Body of pancreas (tissue), 4 donors: ENCODE measurements at regions not wholly inside any gene's neighbourhood (a gene's known extent, or its start where the extent isn't known, plus 50 kb on each side); places are given as distances from the start of the nearest gene placed in this dataset.

Experiments
- POLR2A ChIP-seq, 3 donors: fragments of 450-650 bp; IDR thresholded peaks; one replicate each; pipeline ENCODE4 v1.6.1; 2016; ENCODE audit warnings: antibody characterized with exemption in 3 of 3, mild to moderate bottlenecking in 2 of 3
- TF ChIP-seq, protein P1 (sequence below), 7 experiments: fragments of 450-650 bp in 4 of 7; fragments of 200-600 bp in 3 of 7; sonication (generic) in 3 of 7; IDR thresholded peaks; one replicate each; pipeline ENCODE4 v1.5.1; 2016 to 2019; ENCODE audit warnings: antibody characterized with exemption in 7 of 7

DNA sequence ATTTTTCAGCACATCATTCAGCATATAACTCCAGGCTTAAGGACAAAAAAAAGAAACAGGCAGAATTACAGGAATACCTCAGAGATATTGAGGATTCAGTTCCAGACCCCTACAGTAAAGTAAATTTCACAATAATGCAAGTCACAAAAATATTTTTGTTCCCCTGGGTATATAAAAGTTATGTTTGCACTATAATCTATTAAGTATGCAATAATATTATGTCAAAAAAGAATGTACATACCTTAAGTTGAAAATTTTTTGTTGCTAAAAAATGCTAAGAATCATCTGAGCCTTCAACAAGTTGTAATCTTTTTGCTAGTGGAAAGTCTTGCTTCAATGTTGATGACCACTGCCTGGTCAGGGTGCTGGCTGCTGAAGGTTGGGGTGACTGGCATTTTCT is 2532.5 kb downstream of the ARAP2 start:
- TF ChIP-seq, protein P1, sequence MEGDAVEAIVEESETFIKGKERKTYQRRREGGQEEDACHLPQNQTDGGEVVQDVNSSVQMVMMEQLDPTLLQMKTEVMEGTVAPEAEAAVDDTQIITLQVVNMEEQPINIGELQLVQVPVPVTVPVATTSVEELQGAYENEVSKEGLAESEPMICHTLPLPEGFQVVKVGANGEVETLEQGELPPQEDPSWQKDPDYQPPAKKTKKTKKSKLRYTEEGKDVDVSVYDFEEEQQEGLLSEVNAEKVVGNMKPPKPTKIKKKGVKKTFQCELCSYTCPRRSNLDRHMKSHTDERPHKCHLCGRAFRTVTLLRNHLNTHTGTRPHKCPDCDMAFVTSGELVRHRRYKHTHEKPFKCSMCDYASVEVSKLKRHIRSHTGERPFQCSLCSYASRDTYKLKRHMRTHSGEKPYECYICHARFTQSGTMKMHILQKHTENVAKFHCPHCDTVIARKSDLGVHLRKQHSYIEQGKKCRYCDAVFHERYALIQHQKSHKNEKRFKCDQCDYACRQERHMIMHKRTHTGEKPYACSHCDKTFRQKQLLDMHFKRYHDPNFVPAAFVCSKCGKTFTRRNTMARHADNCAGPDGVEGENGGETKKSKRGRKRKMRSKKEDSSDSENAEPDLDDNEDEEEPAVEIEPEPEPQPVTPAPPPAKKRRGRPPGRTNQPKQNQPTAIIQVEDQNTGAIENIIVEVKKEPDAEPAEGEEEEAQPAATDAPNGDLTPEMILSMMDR (IDR thresholded peaks at IDR 0.05): no peak
- no peak for TF ChIP-seq POLR2A (IDR thresholded peaks at IDR 0.05)
